ENCODE measurements at regions not wholly inside any gene's neighbourhood (a gene's known extent, or its start where the extent isn't known, plus 50 kb on each side); places are given as distances from the start of the nearest gene placed in this dataset.

GRCh38 chr17:77730376-77730775 is 228.1 kb upstream of the TNRC6C start:
- H3K36me3 Mint-ChIP-seq, result no peaks in the 10 kb centered on the region
- H3K27ac Mint-ChIP-seq, result no peak overlapping the region
- H3K4me3 Mint-ChIP-seq, result no peak overlapping the region
- peaks cover 12% of the 10 kb centered on the region for H3K27me3 Mint-ChIP-seq
- DNase-seq (ENCODE audit: extremely low spot score, unreplicated experiment), result no peak
- peaks cover 12% of the 10 kb centered on the region for H3K9me3 Mint-ChIP-seq
- no peak for TF ChIP-seq CTCF (conservative IDR thresholded peaks at IDR 0.05)
- H3K4me1 Mint-ChIP-seq (ENCODE audit: unreplicated experiment), result peaks cover 32% of the 10 kb centered on the region

- TF ChIP-seq CTCF (conservative IDR thresholded peaks at IDR 0.05), result no peak
- H3K4me1 Mint-ChIP-seq (ENCODE audit: unreplicated experiment), result peaks cover 23% of the 10 kb centered on the region
- no peaks in the 10 kb centered on the region for H3K36me3 Mint-ChIP-seq
- no peak overlapping the region for H3K4me3 Mint-ChIP-seq
- H3K9me3 Mint-ChIP-seq, result peaks cover 12% of the 10 kb centered on the region
- H3K27ac Mint-ChIP-seq, result no peak overlapping the region
- peaks cover 20% of the 10 kb centered on the region for H3K27me3 Mint-ChIP-seq
- DNase-seq (ENCODE audit: extremely low spot score, unreplicated experiment), result peak; percentile 25
These were observed 224.8 kb upstream of the TNRC6C start for GRCh38 chr17:77733576-77734296.

- H3K4me3 Mint-ChIP-seq, result no peak overlapping the region
- no peak for TF ChIP-seq CTCF (conservative IDR thresholded peaks at IDR 0.05)
- H3K4me1 Mint-ChIP-seq (ENCODE audit: unreplicated experiment), result peaks cover 21% of the 10 kb centered on the region
- H3K27me3 Mint-ChIP-seq, result peaks cover 23% of the 10 kb centered on the region
- peaks cover 12% of the 10 kb centered on the region for H3K9me3 Mint-ChIP-seq
- H3K27ac Mint-ChIP-seq, result peak overlapping the region; percentile 51
- no peaks in the 10 kb centered on the region for H3K36me3 Mint-ChIP-seq
- peak; percentile 86 for DNase-seq (ENCODE audit: extremely low spot score, unreplicated experiment)
These were observed 224.0 kb upstream of the TNRC6C start for GRCh38 chr17:77734371-77735080.

GRCh38 chr17:77735081-77735565 is 223.4 kb upstream of the TNRC6C start:
- peak overlapping the region; percentile 25 for H3K4me3 Mint-ChIP-seq
- peaks cover 21% of the 10 kb centered on the region for H3K4me1 Mint-ChIP-seq (ENCODE audit: unreplicated experiment)
- peak; percentile 70 for DNase-seq (ENCODE audit: extremely low spot score, unreplicated experiment)
- H3K27ac Mint-ChIP-seq, result peak overlapping the region; percentile 61
- peaks cover 23% of the 10 kb centered on the region for H3K27me3 Mint-ChIP-seq
- no peaks in the 10 kb centered on the region for H3K36me3 Mint-ChIP-seq
- no peak for TF ChIP-seq CTCF (conservative IDR thresholded peaks at IDR 0.05)
- H3K9me3 Mint-ChIP-seq, result peaks cover 12% of the 10 kb centered on the region

GRCh38 chr17:77735566-77736198 is 222.8 kb upstream of the TNRC6C start:
- H3K4me1 Mint-ChIP-seq (ENCODE audit: unreplicated experiment), result peaks cover 21% of the 10 kb centered on the region
- no peaks in the 10 kb centered on the region for H3K36me3 Mint-ChIP-seq
- peak overlapping the region; percentile 61 for H3K27ac Mint-ChIP-seq
- H3K9me3 Mint-ChIP-seq, result peaks cover 12% of the 10 kb centered on the region
- peak overlapping the region; percentile 62 for H3K4me3 Mint-ChIP-seq
- peaks cover 23% of the 10 kb centered on the region for H3K27me3 Mint-ChIP-seq
- peak; percentile 67 for DNase-seq (ENCODE audit: extremely low spot score, unreplicated experiment)
- no peak for TF ChIP-seq CTCF (conservative IDR thresholded peaks at IDR 0.05)
